ENCODE measurements at regions not wholly inside any gene's neighbourhood (a gene's known extent, or its start where the extent isn't known, plus 50 kb on each side); places are given as distances from the start of the nearest gene placed in this dataset.

- dilution Hi-C loops (cut with MboI; ENCODE audit: extremely low pct_ligation_motif_present, low sequenced_read_pairs) = no loop called here
- DNase-seq (ENCODE audit: low read depth, low spot score) (no peak), FAIRE-seq (no peak)
- H3K36me3 ChIP-seq (ENCODE audit: control insufficient read depth in 2 of 2, extremely low read depth in 1 of 2, insufficient read depth in 2 of 2, low read length in 2 of 2) = peaks cover 6 to 8% of the 10 kb centered on the region in 2 experiments
- no peaks in the 10 kb centered on the region for H3K27me3 ChIP-seq (ENCODE audit: control insufficient read depth, extremely low read depth, insufficient read depth, low read length)
- H3K4me1 ChIP-seq (ENCODE audit: control insufficient read depth, extremely low read depth, insufficient read depth, low read length) = no peaks in the 10 kb centered on the region
- peaks cover 54% of the 10 kb centered on the region for H3K79me2 ChIP-seq (ENCODE audit: control insufficient read depth, insufficient read depth, low read length)
- TF ChIP-seq, protein P1, sequence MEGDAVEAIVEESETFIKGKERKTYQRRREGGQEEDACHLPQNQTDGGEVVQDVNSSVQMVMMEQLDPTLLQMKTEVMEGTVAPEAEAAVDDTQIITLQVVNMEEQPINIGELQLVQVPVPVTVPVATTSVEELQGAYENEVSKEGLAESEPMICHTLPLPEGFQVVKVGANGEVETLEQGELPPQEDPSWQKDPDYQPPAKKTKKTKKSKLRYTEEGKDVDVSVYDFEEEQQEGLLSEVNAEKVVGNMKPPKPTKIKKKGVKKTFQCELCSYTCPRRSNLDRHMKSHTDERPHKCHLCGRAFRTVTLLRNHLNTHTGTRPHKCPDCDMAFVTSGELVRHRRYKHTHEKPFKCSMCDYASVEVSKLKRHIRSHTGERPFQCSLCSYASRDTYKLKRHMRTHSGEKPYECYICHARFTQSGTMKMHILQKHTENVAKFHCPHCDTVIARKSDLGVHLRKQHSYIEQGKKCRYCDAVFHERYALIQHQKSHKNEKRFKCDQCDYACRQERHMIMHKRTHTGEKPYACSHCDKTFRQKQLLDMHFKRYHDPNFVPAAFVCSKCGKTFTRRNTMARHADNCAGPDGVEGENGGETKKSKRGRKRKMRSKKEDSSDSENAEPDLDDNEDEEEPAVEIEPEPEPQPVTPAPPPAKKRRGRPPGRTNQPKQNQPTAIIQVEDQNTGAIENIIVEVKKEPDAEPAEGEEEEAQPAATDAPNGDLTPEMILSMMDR (optimal IDR thresholded peaks at IDR 0.05 in 1 of 3, IDR thresholded peaks at IDR 0.05 in 1 of 3, conservative IDR thresholded peaks at IDR 0.05 in 1 of 3; ENCODE audit: extremely low read depth in 1 of 3, insufficient read depth in 2 of 3, low read length in 3 of 3) = no peak
- no peak for TF ChIP-seq EZH2 (IDR thresholded peaks at IDR 0.05; ENCODE audit: low read length)
- no peak overlapping the region for H3K4me3 ChIP-seq (ENCODE audit: control insufficient read depth in 2 of 3, extremely low read depth in 1 of 3, insufficient read depth in 2 of 3, low read depth in 1 of 3, low read length in 3 of 3)
- no peak overlapping the region for H3K4me2 ChIP-seq (ENCODE audit: control insufficient read depth, extremely low read depth, insufficient read depth, low read depth, low read length)
- H3K27ac ChIP-seq (ENCODE audit: control insufficient read depth, insufficient read depth, low read length) = no peak overlapping the region
- no peaks in the 10 kb centered on the region for H3K9me3 ChIP-seq (ENCODE audit: control insufficient read depth, low read depth, low read length)
- no peaks in the 10 kb centered on the region for H4K20me1 ChIP-seq (ENCODE audit: control insufficient read depth, extremely low read depth, insufficient read depth, low read length)
- H3K9ac ChIP-seq (ENCODE audit: control insufficient read depth, extremely low read depth, insufficient read depth, low read length) = no peak overlapping the region
- no peak overlapping the region for H2AFZ ChIP-seq (ENCODE audit: control insufficient read depth, low read length)
- no peaks in the 10 kb centered on the region for H3K9me1 ChIP-seq (ENCODE audit: control insufficient read depth, extremely low read depth, insufficient read depth, low read length)
These were observed 97.7 kb upstream of the DOCK9 start for GRCh38 chr13:99075268-99076191.

GRCh38 chr13:99078017-99078771, 100.3 kb upstream of the DOCK9 start:
- no peaks in the 10 kb centered on the region for H4K20me1 ChIP-seq (ENCODE audit: control insufficient read depth, extremely low read depth, insufficient read depth, low read length)
- H3K27ac ChIP-seq (ENCODE audit: control insufficient read depth, insufficient read depth, low read length) = no peak overlapping the region
- peaks cover 5 to 8% of the 10 kb centered on the region in 2 experiments for H3K36me3 ChIP-seq (ENCODE audit: control insufficient read depth in 2 of 2, extremely low read depth in 1 of 2, insufficient read depth in 2 of 2, low read length in 2 of 2)
- no peaks in the 10 kb centered on the region for H3K4me1 ChIP-seq (ENCODE audit: control insufficient read depth, extremely low read depth, insufficient read depth, low read length)
- no peak overlapping the region for H3K4me3 ChIP-seq (ENCODE audit: control insufficient read depth in 2 of 3, extremely low read depth in 1 of 3, insufficient read depth in 2 of 3, low read depth in 1 of 3, low read length in 3 of 3)
- peaks cover 70% of the 10 kb centered on the region for H3K79me2 ChIP-seq (ENCODE audit: control insufficient read depth, insufficient read depth, low read length)
- no peaks in the 10 kb centered on the region for H3K9me1 ChIP-seq (ENCODE audit: control insufficient read depth, extremely low read depth, insufficient read depth, low read length)
- FAIRE-seq = no peak
- dilution Hi-C loops (cut with MboI; ENCODE audit: extremely low pct_ligation_motif_present, low sequenced_read_pairs) = no loop called here
- no peaks in the 10 kb centered on the region for H3K9me3 ChIP-seq (ENCODE audit: control insufficient read depth, low read depth, low read length)
- DNase-seq (ENCODE audit: low read depth, low spot score) = no peak
- no peak overlapping the region for H3K9ac ChIP-seq (ENCODE audit: control insufficient read depth, extremely low read depth, insufficient read depth, low read length)
- H3K27me3 ChIP-seq (ENCODE audit: control insufficient read depth, extremely low read depth, insufficient read depth, low read length) = no peaks in the 10 kb centered on the region
- TF ChIP-seq EZH2 (IDR thresholded peaks at IDR 0.05; ENCODE audit: low read length) = no peak
- TF ChIP-seq, protein P1 (optimal IDR thresholded peaks at IDR 0.05 in 1 of 3, IDR thresholded peaks at IDR 0.05 in 1 of 3, conservative IDR thresholded peaks at IDR 0.05 in 1 of 3; ENCODE audit: extremely low read depth in 1 of 3, insufficient read depth in 2 of 3, low read length in 3 of 3) = no peak
- H3K4me2 ChIP-seq (ENCODE audit: control insufficient read depth, extremely low read depth, insufficient read depth, low read depth, low read length) = no peak overlapping the region
- no peak overlapping the region for H2AFZ ChIP-seq (ENCODE audit: control insufficient read depth, low read length)
